ENCODE measurements at regions not wholly inside any gene's neighbourhood (a gene's known extent, or its start where the extent isn't known, plus 50 kb on each side); places are given as distances from the start of the nearest gene placed in this dataset.
"Not testable (repeated sequence)": the region's sequence is repeated elsewhere in the genome, so short reads cannot be mapped to it uniquely, and the experiment has no call there.

DNA sequence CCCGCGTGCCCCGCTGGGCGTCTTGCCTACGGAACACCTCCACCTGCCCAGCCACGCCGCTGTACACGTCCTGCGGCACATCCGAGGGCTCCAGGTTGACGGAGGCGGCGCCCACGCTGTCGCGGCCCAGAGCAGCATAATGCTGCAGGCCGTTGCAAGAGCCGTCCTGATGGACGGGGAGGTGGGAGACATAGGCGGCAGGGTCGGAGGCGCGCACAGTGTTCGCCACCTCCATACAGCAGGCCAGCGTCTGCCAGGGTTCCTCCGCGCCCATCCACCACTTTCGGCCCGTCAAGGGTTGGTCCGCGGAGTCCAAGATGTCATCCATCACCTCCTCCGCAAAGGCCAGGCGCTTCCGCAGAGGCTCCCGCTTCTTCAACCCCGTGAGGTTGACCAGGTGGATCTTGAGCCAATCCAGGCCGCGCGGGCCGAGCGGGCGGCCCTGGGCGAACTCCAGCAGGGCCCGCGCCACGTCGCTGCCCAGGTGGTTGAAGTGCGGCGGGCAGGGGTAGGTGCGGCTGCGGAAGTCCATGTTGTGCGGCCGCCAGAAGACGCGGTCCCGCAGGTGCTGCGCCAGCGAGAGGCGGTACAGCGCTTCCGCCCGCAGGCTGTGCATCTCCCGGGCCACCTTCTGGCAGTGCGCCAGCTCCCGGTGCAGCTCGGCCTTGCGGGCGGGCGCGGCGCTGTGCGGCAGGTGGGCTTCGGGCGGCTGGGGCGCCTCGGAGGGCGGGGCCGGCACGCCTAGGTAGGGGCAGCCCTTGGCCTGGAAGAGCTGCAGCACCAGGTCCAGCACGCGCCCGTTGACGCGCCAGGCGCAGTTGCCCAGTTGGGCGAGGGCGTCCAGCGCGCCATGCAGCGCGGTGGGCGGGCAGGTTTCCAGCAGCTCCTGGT lies 72.9 kb upstream of the MED13 start:
- H3K36me3 ChIP-seq (ENCODE audit: control insufficient read depth, insufficient read depth, low read length); in situ Hi-C loops (cut with HindIII; ENCODE audit: low pct_unique_long_range_greater_than_20kb, low sequenced_read_pairs); CTCF ChIA-PET; intact Hi-C loops (cut with micrococcal nuclease; ENCODE audit: unreplicated experiment); H3K9me3 ChIP-seq (ENCODE audit: control insufficient read depth, insufficient read depth, low read depth, low read length); H3K4me3 ChIP-seq (ENCODE audit: low read depth in 2 of 2, low read length in 2 of 2); H3K4me1 ChIP-seq (ENCODE audit: control insufficient read depth, insufficient read depth, low read length); H3K27ac ChIP-seq (ENCODE audit: low read length); BruUV-seq (replicated peaks); POLR2A ChIA-PET; DNase-seq (ENCODE audit: low read depth, low spot score); H3K27me3 ChIP-seq (ENCODE audit: control insufficient read depth, insufficient read depth, low read length); ATAC-seq: not testable (repeated sequence)

DNA sequence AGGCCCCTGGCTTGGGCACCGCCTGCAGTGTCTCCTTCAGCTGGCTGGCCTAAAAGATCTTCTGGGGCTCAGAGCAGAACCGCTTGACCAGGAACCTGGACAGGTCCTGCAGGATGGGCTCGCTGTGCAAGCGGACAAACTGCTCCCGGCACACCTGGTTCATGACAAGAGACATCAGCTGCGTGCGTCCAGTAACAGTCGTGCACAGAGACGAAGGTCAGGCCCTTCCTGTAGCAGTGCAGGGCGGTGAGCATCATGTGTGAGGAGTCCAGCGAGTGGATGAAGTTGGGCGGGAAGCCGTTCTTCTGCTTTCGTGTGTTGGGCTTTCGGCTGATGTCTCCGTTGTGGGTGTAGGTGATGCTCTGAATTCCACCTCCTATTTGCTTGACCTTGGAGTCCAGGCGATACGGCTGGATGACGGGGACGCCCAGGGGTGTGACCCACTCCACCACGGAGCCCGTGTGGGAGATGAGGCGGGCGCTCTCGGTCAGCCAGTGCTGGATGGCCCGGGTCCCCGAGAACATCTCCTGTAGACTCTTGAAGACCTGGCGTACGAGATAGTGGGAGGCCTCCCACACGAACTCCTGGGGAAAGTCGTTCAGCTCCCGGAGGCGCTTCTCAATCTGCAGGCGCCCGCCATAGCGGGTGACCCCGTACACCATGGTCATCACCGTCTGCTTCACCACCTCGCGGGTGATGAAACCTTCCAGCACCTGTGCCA lies 72.1 kb upstream of the MED13 start:
- DNase-seq (ENCODE audit: low read depth, low spot score); ATAC-seq; H3K4me1 ChIP-seq (ENCODE audit: control insufficient read depth, insufficient read depth, low read length); in situ Hi-C loops (cut with HindIII; ENCODE audit: low pct_unique_long_range_greater_than_20kb, low sequenced_read_pairs); H3K27ac ChIP-seq (ENCODE audit: low read length); H3K4me3 ChIP-seq (ENCODE audit: low read depth in 2 of 2, low read length in 2 of 2); H3K36me3 ChIP-seq (ENCODE audit: control insufficient read depth, insufficient read depth, low read length); POLR2A ChIA-PET; H3K9me3 ChIP-seq (ENCODE audit: control insufficient read depth, insufficient read depth, low read depth, low read length); H3K27me3 ChIP-seq (ENCODE audit: control insufficient read depth, insufficient read depth, low read length); intact Hi-C loops (cut with micrococcal nuclease; ENCODE audit: unreplicated experiment); CTCF ChIA-PET; BruUV-seq (replicated peaks): not testable (repeated sequence)

DNA sequence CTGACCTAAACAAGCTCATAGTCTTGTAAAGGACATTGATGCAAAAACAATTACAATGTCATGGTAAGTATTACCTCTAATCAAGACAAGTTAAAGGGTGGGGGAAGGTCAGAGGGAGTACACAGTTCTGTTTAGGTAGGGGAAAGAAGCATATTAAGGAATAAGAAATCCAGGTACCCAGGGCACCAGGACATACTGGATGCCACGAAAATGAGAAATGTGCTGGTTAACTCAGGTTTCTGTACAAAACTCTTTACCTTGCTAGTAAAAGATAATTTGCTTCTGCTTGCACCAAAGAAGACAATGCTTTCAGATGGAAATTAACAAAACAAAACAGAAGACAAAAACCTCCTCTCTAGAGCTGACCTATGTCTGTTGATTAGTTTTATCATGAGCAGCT lies 70.7 kb upstream of the MED13 start:
- ChIA-PET CTCF (no interaction called here), POLR2A (no interaction called here)
- H3K4me3 ChIP-seq (ENCODE audit: low read depth in 2 of 2, low read length in 2 of 2) = no peak overlapping the region
- intact Hi-C loops (cut with micrococcal nuclease; ENCODE audit: unreplicated experiment) = no loop called here
- no peaks in the 10 kb centered on the region for H3K4me1 ChIP-seq (ENCODE audit: control insufficient read depth, insufficient read depth, low read length)
- DNase-seq (ENCODE audit: low read depth, low spot score) (no peak), ATAC-seq (no peak)
- TF ChIP-seq, protein P1, sequence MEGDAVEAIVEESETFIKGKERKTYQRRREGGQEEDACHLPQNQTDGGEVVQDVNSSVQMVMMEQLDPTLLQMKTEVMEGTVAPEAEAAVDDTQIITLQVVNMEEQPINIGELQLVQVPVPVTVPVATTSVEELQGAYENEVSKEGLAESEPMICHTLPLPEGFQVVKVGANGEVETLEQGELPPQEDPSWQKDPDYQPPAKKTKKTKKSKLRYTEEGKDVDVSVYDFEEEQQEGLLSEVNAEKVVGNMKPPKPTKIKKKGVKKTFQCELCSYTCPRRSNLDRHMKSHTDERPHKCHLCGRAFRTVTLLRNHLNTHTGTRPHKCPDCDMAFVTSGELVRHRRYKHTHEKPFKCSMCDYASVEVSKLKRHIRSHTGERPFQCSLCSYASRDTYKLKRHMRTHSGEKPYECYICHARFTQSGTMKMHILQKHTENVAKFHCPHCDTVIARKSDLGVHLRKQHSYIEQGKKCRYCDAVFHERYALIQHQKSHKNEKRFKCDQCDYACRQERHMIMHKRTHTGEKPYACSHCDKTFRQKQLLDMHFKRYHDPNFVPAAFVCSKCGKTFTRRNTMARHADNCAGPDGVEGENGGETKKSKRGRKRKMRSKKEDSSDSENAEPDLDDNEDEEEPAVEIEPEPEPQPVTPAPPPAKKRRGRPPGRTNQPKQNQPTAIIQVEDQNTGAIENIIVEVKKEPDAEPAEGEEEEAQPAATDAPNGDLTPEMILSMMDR (IDR thresholded peaks at IDR 0.05) = no peak
- TF ChIP-seq TCF7L2 (IDR thresholded peaks at IDR 0.05; ENCODE audit: low read depth, low read length) = no peak
- TF ChIP-seq SIN3A (IDR thresholded peaks at IDR 0.05; ENCODE audit: borderline replicate concordance, insufficient read depth, low read depth, low read length) = no peak
- TF ChIP-seq, protein P2, sequence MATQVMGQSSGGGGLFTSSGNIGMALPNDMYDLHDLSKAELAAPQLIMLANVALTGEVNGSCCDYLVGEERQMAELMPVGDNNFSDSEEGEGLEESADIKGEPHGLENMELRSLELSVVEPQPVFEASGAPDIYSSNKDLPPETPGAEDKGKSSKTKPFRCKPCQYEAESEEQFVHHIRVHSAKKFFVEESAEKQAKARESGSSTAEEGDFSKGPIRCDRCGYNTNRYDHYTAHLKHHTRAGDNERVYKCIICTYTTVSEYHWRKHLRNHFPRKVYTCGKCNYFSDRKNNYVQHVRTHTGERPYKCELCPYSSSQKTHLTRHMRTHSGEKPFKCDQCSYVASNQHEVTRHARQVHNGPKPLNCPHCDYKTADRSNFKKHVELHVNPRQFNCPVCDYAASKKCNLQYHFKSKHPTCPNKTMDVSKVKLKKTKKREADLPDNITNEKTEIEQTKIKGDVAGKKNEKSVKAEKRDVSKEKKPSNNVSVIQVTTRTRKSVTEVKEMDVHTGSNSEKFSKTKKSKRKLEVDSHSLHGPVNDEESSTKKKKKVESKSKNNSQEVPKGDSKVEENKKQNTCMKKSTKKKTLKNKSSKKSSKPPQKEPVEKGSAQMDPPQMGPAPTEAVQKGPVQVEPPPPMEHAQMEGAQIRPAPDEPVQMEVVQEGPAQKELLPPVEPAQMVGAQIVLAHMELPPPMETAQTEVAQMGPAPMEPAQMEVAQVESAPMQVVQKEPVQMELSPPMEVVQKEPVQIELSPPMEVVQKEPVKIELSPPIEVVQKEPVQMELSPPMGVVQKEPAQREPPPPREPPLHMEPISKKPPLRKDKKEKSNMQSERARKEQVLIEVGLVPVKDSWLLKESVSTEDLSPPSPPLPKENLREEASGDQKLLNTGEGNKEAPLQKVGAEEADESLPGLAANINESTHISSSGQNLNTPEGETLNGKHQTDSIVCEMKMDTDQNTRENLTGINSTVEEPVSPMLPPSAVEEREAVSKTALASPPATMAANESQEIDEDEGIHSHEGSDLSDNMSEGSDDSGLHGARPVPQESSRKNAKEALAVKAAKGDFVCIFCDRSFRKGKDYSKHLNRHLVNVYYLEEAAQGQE (IDR thresholded peaks at IDR 0.05; ENCODE audit: insufficient read depth in 1 of 2, low read depth in 2 of 2, low read length in 1 of 2) = no peak
- TF ChIP-seq POLR2AphosphoS5 (IDR thresholded peaks at IDR 0.05; ENCODE audit: low read depth, low read length) = no peak
- in situ Hi-C loops (cut with HindIII; ENCODE audit: low pct_unique_long_range_greater_than_20kb, low sequenced_read_pairs) = no loop called here
- no peaks in the 10 kb centered on the region for H3K36me3 ChIP-seq (ENCODE audit: control insufficient read depth, insufficient read depth, low read length)
- BruUV-seq (replicated peaks) = no TSS peak
- H3K9me3 ChIP-seq (ENCODE audit: control insufficient read depth, insufficient read depth, low read depth, low read length) = no peaks in the 10 kb centered on the region
- 0 out of 2 replicates have a peak, but pooled peaks cover 5% of the 10 kb centered on the region for H3K27me3 ChIP-seq (ENCODE audit: control insufficient read depth, insufficient read depth, low read length)
- H3K27ac ChIP-seq (ENCODE audit: low read length) = no peak overlapping the region

DNA sequence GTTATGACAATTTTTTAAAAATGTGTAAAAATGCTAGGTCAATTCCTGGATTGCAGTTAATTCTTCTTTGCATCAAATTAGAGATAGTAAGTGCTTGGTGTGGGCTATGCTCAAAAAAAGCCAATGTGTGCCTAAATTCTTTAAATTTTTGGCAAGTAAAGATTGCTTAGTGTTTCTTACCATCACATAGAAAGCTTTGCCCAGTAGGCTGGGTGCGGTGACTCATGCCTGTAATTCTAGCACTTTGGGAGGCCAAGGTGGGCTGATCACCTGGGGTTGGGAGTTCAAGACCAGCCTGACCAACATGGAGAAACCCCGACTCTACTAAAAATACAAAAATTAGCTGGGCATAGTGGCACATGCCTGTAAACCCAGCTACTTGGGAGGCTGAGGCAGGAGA lies 70.0 kb upstream of the MED13 start:
- POLR2A ChIA-PET; H3K36me3 ChIP-seq (ENCODE audit: control insufficient read depth, insufficient read depth, low read length); H3K27me3 ChIP-seq (ENCODE audit: control insufficient read depth, insufficient read depth, low read length); H3K27ac ChIP-seq (ENCODE audit: low read length); H3K9me3 ChIP-seq (ENCODE audit: control insufficient read depth, insufficient read depth, low read depth, low read length); H3K4me3 ChIP-seq (ENCODE audit: low read depth in 2 of 2, low read length in 2 of 2); DNase-seq (ENCODE audit: low read depth, low spot score); H3K4me1 ChIP-seq (ENCODE audit: control insufficient read depth, insufficient read depth, low read length); ATAC-seq; in situ Hi-C loops (cut with HindIII; ENCODE audit: low pct_unique_long_range_greater_than_20kb, low sequenced_read_pairs); intact Hi-C loops (cut with micrococcal nuclease; ENCODE audit: unreplicated experiment); BruUV-seq (replicated peaks): not testable (repeated sequence)
- CTCF ChIA-PET = interaction anchor here (0.6 kb wide), 1 partner anchor 13 kb away, joined by 3 read pairs; no protein-coding TSS in a partner anchor
